HTR-8/SVneo (cell line): ENCODE measurements at regions not wholly inside any gene's neighbourhood (a gene's known extent, or its start where the extent isn't known, plus 50 kb on each side); places are given as distances from the start of the nearest gene placed in this dataset.
"Not testable (repeated sequence)": the region's sequence is repeated elsewhere in the genome, so short reads cannot be mapped to it uniquely, and the experiment has no call there.

ENCODE experiments used
- DNase-seq: peaks from one replicate; pipeline ENCODE4 v3.0.0; 2011; ENCODE audit warnings: low spot score, mixed read lengths; ENCODE audit not compliant: insufficient read length
- FAIRE-seq: peaks from 2 replicates; lab custom pipeline; 2011; peaks lifted over from hg19 to GRCh38; lab: Jason Lieb, UNC

DNA sequence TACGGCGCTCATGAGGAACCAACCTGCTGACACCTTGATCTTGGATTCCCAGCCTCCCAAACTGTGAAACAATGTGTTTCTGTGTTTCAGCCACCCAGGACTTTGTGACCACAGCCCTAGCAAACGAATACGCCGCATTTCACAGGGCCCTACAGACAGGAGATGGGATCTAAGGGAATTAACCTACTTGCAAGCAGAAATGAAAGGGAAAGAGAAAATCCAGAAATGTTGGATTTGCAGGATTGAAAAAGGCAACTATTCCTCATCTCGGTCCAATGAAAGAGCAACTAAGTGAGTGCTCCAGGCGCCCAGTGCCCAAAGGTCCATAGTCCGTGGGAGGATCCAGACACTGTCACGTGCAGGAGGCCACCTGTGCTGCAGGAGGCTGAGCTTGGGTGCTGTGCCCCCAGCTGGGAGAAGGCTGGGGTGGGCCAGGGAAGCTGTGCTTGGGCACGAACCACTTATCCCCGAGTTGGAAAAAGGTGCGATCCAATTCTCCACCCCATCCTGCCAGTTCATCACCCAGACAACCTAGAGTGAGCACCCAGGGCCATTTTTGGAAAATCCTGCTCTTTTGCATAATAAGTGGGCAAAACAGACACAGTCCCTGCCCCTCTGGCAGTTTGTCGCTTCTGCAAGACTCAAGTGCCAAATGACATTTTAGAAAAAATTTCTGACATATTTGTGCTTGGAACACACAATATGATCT lies 177.9 kb downstream of the C9orf50 start:
- DNase-seq (no peak), FAIRE-seq (no peak)

DNA sequence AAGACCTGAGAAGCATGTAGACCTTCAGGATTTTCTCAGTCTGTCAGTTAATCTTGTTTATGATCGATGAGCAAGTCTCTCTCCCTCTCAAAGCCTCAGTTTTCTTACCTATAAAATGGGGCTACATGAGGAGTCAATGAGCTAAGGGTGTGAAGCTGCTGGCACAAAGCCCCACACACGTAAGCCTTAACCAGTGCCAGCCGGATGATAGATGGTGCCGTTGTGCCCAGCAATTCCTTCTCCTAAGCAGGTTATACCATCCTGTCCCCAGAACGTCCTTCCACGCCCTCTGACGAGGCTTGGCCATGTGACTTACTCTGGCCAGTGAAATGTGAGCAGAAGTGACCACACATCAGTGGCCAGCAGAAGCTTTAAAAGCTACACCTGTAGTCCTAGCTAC lies 179.0 kb downstream of the C9orf50 start:
- DNase-seq (no peak), FAIRE-seq (no peak)

DNA sequence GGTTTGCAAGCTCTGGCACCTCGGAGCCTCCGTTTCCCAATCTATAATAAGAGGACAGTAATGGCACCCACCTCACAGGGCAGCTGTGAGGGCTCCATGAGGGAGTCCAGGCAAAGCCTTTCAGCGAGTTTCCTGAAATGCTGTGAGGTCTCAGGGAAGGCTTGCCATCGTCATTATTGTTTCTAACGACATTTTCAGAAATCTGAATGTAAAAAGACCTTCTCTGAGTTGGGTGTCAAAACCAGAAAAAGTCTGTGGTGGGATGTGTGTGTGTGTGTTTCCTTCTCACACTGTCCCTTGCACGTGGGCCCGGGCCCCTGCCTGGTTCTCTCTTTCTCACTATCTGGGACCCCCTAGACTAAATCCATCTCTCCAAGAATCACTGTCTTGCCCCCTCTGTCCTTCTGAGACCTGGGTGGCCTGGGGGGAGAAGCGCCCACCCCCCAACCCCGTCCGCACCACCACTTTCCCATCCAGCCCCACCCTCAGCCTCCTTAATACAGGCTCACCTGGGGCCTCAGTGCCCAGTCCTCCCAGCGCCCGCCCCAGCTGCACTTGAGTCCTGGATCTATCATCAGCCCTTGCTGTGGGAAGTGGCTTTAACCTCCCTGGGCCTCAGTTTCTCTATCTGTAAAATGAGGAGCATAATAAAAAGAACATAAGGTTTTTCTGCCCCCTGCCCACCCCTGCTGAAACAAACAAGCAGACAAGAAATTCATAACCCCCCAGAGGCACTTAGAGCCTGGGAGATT lies 180.3 kb downstream of the C9orf50 start:
- no peak for FAIRE-seq
- no peak for DNase-seq

DNA sequence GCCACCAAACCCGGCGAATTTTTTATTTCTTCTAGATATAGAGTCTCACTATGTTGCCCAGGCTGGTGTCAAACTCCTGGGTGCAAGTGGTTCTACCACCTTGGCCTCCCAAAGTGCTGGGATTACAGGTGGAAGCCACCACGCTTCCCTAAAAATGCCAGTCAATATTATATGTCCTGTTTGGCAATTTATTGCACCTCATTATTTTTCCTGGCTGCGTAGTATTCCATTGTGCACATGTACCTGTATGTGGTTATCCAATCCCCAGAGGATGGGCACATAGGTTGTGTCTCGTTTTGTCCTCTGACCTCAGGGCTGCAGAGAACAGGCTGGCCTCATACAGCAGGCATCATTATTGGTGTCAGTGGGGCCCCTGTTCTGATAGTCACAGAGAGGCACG lies 181.7 kb downstream of the C9orf50 start:
- FAIRE-seq, result no peak

DNA sequence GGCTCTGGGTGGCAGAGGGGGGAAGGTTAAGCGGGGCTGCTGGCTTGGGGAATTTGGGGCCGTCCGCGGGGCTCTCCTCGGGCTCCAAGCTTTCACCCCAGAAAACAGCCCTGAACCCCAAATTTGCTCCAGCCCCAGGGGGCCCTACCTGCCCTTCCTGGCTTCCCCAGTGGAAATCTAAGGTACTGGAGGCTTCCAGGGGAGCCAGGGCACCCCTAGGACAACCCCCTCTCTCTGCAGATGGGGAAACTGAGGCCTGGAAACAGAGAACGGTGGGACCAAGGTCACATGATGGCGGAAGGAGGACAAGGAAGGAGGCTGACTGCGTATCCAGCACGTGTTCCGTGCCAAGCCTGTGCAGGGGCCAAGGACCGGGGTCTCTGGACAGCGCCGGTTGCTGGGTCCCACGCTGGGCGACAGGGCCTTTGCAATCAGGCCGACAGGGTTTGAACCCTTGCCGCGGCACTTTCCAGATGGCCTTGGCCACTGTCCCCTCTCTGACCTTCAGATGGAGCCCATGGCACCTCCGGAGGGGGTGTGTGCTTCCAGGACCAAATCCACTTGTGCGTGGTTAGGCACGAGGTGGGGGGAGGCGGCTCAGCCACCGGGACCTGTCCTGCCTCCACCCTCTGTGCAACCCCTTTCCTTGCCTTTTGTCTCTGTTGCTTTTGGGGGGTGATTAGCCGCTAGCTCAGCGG lies 183.1 kb downstream of the C9orf50 start:
- no peak for DNase-seq

More for the DNA sequence above, 181.7 kb downstream of the C9orf50 start:
- DNase-seq, result no peak

DNA sequence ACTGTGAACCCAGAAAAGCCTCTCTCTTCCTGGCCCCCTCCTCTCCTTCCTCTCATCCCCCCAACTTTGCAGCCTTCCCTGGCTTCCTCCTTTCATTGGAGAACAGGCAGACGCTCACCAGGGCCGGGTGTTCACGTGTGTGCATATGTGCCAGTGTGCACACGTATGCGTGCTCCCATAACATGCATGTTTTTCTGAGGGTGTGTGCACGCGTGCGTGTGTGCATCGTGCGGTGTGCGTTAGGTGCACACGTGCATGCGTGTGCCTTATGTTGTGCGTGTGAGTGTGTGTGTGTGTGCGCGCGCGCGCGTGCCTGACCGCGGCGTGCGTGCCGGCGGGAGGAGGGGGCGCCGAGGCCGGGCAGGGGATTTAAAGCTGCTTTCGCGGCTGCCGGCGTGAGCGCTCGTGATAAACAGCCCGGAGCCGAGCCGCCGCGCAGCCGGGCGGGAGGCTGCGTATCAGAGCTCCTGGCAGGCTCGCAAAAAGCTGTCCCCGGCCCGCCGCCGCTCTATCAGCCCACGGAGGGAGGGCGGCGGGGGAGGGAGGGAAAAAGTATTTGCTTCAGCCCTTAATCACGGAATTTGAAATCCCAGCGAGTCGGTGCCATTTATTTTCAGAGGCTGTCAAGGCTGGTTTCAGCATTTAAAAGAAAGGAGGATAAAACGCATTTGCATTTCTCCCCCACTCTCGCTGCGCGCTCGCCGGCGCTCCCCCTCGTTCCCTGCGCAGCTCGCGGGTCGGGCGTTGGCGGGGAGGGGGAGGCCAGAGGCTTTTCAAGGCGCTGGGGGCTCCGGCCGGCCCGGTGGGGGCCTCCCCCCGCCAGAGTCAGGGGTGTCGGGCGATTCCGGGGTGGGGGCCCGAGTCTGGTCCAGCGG lies 183.9 kb downstream of the C9orf50 start:
- DNase-seq, result peak; percentile 29
- FAIRE-seq, result no peak

More for the DNA sequence above, 183.1 kb downstream of the C9orf50 start:
- FAIRE-seq, result no peak

DNA sequence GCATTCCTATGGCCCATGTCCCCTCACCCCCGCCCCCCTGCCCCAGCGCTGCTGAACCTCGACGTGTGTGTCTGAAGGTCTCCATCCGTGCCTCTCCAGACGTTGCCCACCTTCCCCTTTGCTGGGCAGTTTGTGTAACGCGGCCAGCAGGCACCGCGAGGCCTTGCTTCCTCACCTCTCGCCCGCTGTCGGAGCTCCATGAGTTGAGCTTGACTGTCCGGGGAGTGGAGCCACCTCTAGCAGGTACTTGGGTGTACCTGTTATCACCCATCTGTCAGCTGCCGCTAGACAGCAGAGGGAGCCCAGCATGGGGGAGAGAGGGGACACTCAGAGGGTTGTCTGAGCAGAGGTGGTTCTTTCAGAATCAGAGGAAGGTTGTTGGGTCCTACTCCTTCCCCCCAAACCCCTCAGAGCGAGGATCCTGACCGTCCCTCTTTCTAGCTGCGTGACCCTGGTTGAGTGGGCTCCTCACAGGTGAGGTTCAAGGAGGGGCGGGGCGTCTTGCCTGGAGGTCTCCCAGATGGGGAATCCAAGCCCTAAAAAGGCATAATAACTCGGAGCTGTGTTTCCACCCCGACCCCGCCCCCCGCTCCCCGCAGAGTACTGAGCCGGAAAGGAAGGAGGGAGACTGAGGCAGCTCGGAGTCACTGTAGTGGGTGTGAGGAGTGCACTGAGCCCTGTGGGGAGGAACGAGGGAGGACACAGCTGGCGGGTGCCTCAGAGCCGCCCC lies 184.7 kb downstream of the C9orf50 start:
- DNase-seq, result no peak
- FAIRE-seq, result no peak

DNA sequence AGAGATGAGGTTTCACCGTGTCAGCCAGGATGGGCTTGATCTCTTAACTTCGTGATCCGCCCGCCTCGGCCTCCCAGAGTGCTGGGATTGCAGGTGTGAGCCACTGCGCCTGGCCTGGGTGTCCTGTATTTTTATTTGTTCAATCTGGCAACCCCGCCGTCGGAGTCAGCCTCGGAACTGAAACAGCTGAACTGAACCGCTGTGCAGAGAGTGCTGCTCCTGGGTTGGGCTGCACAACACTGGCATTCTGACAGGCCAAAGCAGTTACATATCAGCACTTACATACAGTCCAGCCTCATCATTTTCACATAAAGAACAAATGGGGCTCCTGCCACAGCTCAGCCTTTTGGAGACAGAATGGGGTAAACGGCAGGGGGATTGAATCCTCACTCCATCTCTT lies 185.6 kb downstream of the C9orf50 start:
- FAIRE-seq, result no peak

DNA sequence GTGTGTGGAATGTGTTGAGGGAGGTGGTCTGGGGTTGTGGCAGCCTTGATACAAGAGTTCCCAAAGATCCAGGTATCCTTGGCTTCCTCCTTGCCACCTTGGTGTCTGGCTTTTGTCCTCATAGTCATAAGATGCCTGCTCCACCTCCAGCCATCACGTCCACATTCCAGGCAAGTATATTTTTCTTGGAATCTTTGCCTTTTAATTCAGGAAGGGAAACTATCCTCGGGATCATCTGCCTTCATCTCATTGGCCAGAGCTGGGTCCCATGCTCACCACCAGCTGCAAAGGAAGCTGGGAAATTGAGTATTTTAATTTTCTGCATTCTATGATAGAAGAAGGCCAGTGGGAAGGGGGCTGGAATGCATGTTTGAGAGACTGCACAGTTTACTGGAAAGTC lies 186.7 kb downstream of the C9orf50 start:
- DNase-seq, result no peak
- FAIRE-seq, result no peak

More for the DNA sequence above, 185.6 kb downstream of the C9orf50 start:
- DNase-seq, result no peak

DNA sequence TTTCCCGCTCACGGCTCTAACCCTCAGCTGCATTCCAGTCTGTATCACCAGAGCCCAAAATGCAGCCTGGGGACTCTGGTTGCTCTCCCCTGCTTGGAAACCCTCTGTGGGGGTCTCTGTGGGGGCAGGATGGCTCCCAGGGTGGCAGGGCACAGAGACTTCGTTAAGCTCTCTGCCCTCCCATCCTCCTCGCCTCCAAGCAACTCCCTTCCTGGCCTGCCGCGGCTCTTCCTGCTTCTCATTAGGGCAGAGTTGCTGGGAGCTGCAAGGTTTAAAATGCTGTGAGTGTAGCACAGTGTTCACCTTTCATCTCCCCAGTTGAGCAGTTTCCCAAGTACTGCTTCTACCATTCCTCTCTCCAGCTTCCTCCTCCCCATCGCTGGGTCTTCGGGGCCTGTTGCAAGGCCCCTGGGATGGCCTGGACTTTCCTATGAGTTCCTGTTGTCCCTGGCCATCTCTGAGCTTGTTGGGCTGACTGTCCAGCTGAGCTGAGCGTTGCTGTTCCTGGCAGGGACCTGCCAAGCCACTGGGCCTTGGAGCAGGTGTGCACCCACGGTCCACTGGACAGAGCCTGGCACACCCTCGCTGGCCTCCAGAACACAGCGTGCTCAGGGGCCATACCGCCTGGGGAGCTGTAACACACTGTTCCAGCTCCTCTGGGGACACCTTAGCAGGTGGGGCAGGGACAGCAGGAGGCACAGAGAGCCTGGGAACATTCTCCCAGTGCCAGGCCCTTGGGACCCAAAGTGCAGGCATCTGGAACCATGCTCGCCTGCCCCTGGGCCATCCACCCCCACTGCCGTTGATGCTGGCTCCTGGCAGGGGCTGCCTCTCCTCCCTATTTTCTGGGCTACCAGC lies 188.4 kb downstream of the C9orf50 start:
- DNase-seq (no peak), FAIRE-seq (no peak)

DNA sequence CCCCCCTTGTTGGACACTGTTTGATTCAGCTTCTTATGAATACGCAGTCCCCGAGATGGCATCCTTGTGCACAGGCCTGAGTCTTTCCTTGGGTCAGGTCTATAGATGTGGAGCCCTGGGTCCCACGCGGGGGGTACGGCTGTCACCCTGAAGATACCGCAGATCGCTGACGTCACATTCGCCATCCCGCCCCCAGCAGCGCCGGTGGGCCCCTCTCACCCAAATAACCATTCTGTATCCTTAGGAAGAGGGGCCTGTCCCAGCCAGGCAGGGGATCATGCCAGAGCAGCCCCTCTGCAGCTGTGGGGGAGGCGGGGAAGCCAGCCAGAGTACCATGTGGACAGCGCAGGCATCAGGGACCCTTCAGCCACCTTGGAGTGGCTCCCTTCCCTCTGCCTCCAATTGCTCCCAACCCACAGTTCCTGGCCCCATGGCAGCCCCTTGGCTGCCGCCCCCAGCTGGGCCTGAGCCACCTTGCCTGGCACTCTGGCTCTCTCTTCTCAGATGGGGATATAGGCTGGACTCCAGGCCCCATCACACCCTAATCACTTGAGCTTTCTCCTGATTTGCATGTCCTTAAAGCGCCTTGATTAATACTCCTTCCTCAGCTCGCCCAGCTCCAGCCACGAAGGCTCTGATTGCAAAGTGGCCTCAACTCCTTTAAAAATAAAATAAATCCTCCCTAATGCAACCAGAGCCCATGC lies 189.8 kb downstream of the C9orf50 start:
- FAIRE-seq, result no peak
- no peak for DNase-seq

DNA sequence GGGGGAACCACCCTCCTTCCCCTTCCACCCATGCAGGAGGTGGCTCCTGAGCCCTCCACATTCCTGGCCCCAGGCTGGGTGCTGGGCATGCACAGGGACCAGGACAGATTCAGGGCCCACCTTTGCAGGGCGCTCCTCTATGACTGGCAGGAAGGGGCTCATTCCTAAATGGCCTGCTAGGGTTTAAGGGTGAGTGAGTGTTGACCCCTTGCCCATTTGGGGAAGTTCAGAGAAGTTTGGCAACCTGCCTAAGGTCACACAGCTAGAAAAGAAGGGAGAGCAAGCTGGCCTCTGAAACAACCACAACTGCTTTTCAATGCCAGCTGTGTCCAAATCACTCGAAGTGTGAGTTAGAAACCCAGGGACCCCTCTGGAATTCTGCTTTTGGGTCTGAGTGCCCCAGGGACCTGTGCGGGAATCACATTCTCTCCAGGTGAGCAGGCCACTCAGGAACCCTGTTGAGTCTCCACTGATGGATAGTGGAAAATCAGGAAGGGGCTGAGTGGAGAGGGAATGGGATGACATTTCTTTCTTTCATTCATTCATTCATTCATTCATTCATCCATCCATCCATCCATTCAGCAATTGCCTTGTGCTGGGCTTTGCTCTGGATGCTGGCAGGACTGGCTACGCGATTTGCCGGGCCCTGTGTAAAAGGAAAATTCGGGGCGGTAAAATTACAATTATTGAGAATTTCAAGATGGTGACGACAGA lies 191.9 kb downstream of the C9orf50 start:
- DNase-seq, result no peak
- no peak for FAIRE-seq

DNA sequence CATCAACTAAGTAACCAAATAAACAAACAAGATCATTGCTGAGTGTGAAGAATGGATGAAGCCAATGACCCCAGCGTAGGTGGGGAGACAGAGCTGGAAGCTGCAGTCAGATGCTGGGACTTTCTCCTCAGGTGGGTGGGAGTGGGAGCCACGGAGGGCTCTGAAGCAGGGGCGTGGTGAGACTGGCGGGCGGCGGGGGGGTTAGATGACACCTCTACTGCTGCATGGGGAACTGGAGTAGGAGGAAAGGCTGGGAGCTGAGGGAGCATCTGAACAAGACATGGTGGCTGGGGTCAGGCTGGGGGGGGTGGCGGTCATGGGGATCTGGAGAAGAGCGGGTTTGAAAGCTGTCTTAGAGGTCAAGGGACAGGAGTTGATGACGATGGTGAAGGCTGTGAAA lies 193.8 kb downstream of the C9orf50 start:
- DNase-seq, result no peak
- FAIRE-seq, result no peak

DNA sequence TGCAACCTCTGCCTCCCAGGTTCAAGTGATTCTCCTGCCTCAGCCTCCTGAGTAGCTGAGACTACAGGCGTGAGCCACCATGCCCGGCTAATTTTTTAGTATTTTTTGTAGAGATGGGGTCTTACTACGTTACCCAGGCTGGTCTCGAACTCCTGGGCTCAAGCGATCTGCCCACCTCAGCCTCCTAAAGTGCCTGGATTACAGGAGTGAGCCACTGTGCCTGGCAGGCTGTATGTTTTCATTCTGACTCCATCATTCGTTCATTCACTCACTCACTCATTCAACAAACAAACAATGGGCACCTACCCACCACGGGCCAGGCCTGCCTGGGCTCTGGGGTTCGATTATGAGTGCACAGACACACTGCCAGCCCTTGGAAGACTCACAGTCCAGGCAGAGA lies 197.1 kb downstream of the C9orf50 start:
- not testable (repeated sequence) for DNase-seq, FAIRE-seq

DNA sequence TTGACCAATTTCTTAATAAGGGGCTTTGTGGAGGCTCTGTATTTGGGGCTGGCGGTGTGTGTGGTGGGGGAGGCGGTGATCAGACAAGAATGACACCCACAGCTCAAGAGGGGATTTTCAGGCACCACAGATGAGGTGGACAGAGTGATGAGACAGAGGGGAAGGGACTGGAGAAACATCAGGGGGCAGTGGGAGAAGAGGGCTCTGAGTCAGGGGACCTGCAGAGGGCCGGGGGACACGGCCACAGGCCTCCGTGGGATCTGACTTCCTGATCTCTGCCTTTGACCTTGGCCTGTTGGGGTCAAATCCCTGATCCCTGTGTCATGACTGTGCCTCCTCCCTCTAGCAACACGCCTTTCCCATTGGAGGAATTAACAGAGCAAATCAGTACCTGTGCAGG lies 197.7 kb downstream of the C9orf50 start:
- FAIRE-seq, result no peak

DNA sequence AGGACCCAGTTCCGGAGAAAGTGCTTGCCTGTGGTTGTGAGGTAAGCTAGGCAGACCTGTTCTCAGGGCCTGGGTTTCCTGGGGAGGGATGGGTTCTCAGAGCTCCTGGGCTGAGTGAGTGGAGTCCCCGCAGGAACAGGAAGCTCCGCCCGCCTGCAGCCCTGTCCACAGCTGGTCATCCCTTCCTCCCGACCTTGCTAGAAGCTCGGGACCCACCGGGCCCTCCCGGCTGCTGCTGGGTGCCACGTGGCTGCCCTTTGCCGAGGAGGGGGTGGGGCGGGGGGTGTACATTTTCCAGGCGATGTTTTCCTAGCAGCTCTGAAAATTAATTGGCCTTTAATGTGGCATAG lies 198.1 kb downstream of the C9orf50 start:
- FAIRE-seq, result no peak
- no peak for DNase-seq

More for the DNA sequence above, 197.7 kb downstream of the C9orf50 start:
- no peak for DNase-seq

DNA sequence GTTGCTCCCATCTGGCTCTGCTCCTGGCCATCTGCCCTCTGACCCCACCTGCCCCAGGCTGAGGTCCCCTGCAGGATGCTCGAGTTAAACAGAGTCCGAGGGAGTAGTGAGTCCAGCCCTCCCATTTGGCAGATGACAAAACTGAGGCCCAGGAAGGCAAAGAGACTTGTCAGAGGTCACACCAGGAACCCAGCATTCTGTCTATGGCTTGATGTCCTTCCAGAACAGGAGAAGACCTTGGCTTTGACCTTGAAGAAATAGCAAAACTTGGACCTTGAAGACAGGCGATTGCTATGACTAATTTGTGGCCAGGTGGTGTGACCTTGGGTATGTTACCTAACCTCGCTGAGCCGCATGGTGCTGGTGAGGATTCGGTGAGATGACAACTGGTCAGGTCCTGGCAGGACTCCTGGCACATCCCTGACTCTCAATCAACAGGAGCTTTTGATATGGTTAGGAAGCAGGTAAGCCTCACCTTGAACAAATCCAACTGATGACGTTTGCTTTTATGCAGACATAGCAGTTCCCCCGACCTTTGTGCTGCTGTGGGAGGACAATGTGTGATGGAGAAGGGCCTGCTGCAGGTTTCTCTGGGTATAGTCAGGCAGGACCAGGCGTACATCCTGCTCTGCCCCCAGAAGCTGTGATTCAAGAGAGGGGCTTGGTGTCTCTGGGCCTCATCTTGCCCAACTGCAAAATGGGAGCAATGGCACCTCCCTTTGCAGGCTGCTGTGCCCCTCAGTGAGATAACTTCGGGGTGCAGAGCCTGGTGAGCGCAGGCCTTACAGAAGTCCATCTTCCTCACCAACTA lies 198.7 kb downstream of the C9orf50 start:
- FAIRE-seq (no peak), DNase-seq (no peak)
